ENCODE measurements at regions not wholly inside any gene's neighbourhood (a gene's known extent, or its start where the extent isn't known, plus 50 kb on each side); places are given as distances from the start of the nearest gene placed in this dataset.

DNA sequence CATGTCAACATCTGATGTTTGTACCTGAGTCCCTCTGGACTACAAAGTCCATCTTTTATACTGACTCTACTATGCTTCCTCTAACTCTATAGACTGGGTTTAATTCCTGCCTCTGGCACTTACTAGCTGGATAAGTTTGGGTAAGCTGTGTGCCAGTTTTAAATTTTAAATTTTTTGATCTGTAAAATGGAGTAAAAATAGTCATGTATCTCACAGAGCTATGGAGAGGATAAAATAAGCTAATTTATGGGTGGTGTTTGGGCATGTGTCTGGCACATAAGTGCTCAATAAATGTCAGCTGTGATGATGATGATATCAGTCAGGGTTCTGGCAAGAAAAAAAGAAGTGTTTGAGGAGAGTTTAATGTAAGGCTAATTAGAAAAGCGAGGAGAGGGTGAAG lies 139.2 kb upstream of the C1orf21 start:
- TF ChIP-seq, protein P1, sequence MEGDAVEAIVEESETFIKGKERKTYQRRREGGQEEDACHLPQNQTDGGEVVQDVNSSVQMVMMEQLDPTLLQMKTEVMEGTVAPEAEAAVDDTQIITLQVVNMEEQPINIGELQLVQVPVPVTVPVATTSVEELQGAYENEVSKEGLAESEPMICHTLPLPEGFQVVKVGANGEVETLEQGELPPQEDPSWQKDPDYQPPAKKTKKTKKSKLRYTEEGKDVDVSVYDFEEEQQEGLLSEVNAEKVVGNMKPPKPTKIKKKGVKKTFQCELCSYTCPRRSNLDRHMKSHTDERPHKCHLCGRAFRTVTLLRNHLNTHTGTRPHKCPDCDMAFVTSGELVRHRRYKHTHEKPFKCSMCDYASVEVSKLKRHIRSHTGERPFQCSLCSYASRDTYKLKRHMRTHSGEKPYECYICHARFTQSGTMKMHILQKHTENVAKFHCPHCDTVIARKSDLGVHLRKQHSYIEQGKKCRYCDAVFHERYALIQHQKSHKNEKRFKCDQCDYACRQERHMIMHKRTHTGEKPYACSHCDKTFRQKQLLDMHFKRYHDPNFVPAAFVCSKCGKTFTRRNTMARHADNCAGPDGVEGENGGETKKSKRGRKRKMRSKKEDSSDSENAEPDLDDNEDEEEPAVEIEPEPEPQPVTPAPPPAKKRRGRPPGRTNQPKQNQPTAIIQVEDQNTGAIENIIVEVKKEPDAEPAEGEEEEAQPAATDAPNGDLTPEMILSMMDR (IDR thresholded peaks at IDR 0.05): no peak
- H3K4me3 ChIP-seq: no peak overlapping the region
- H3K36me3 ChIP-seq (ENCODE audit: low read depth): no peaks in the 10 kb centered on the region
- DNase-seq (no peak), ATAC-seq (no peak)
- H3K4me1 ChIP-seq (ENCODE audit: low read depth): no peaks in the 10 kb centered on the region
- intact Hi-C loops (cut with DNase I, micrococcal nuclease): no loop called here
- no peaks in the 10 kb centered on the region for H3K9me3 ChIP-seq

DNA sequence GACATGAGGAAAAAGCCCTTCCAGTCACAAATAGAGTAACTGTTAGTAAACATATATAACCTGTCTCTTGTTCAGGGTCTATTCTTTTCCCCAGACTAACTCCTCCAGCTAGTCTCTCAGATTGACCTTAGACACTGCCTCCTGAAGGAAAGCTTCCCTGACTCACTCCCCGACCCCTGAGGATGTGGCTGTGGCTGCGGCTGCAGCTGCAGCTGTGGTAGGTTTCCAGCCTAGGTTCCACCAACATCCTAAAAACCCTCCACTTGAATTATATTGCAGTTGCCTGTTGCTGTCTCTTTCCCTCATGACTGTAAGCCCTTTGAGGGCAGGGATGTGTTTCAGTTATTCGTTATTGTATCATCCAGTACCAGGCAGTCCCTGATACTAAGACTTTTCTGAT lies 132.9 kb upstream of the C1orf21 start:
- no peaks in the 10 kb centered on the region for H3K9me3 ChIP-seq
- DNase-seq (no peak), ATAC-seq (no peak)
- TF ChIP-seq, protein P1 (IDR thresholded peaks at IDR 0.05): no peak
- H3K4me3 ChIP-seq: no peak overlapping the region
- no peaks in the 10 kb centered on the region for H3K36me3 ChIP-seq (ENCODE audit: low read depth)
- intact Hi-C loops (cut with DNase I, micrococcal nuclease): no loop called here
- no peaks in the 10 kb centered on the region for H3K4me1 ChIP-seq (ENCODE audit: low read depth)

DNA sequence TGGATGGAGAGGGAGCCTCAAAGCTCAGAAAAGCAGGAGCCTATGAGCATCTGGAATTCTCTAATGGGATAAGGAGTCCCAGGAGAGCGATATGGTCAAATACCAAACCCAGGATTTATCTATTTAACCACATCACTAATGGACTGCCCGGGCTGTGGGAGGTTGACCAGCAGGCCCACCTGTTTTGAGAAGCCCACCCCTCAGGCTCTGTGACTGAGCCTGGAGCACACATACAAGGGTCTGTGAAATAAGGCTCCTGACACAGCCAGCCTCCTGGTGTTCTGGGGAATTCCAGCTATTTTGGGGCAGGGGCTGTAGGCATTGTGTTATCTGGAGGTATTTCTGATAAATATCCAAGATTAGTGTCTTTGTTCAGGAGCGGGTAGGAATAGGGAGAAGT lies 132.0 kb upstream of the C1orf21 start:
- Histone ChIP-seq H3K4me1 (ENCODE audit: low read depth) (no peaks in the 10 kb centered on the region), H3K36me3 (ENCODE audit: low read depth) (no peaks in the 10 kb centered on the region), H3K4me3 (no peak overlapping the region), H3K9me3 (no peaks in the 10 kb centered on the region)
- DNase-seq (no peak), ATAC-seq (no peak)
- intact Hi-C loops (cut with DNase I, micrococcal nuclease): no loop called here
- TF ChIP-seq, protein P1 (IDR thresholded peaks at IDR 0.05): no peak

- ATAC-seq (no peak), DNase-seq (no peak)
- Histone ChIP-seq H3K4me1 (ENCODE audit: low read depth) (no peaks in the 10 kb centered on the region), H3K36me3 (ENCODE audit: low read depth) (no peaks in the 10 kb centered on the region), H3K4me3 (no peak overlapping the region), H3K9me3 (no peaks in the 10 kb centered on the region)
- intact Hi-C loops (cut with DNase I, micrococcal nuclease): no loop called here
- TF ChIP-seq, protein P1 (IDR thresholded peaks at IDR 0.05): no peak
Observed at GRCh38 chr1:184255560-184255959, 131.3 kb upstream of the C1orf21 start.

DNA sequence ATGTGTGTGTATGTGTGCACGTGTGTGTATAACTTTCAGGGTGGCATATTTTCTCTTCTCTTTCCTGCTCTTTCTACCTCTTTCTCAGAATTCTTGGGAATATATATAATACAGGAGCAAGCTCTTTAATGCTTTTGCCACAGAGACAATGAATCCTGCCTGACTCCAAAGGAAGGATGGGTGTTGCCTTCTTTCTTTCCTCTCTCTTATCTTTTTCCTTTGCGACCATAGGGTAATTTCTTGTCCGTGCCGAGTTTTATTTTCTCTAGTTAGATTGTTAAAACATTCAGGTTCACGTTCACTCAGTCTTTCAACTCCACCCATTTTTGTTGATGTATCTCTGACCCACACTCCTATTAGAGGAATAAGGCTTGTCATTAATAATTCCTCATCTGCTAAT lies 129.0 kb upstream of the C1orf21 start:
- no peak overlapping the region for H3K4me3 ChIP-seq
- H3K36me3 ChIP-seq (ENCODE audit: low read depth): no peaks in the 10 kb centered on the region
- ATAC-seq: no peak
- intact Hi-C loops (cut with DNase I, micrococcal nuclease): no loop called here
- no peaks in the 10 kb centered on the region for H3K9me3 ChIP-seq
- DNase-seq: no peak
- no peaks in the 10 kb centered on the region for H3K4me1 ChIP-seq (ENCODE audit: low read depth)
- TF ChIP-seq, protein P1 (IDR thresholded peaks at IDR 0.05): no peak

DNA sequence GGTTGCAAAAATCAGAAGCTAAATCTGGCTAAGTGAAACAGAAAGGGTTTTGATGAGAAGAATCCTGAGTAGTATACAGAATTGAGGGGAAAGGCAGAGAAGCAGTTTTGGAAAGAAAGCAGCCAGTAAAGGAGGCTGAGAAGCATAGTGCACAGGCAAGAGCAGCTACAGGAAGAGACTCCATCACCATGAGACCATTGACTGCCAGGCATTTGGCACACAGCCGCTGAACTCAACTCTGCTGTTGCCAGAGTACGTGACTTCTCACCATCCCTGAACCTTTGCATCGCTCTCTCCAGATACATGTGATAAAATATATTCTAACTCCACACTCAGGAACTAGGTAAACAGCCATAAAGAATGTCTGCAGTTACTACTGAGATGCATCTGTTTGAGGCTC lies 128.3 kb upstream of the C1orf21 start:
- ATAC-seq (no peak), DNase-seq (no peak)
- no peaks in the 10 kb centered on the region for H3K9me3 ChIP-seq
- intact Hi-C loops (cut with DNase I, micrococcal nuclease): no loop called here
- no peaks in the 10 kb centered on the region for H3K36me3 ChIP-seq (ENCODE audit: low read depth)
- no peaks in the 10 kb centered on the region for H3K4me1 ChIP-seq (ENCODE audit: low read depth)
- TF ChIP-seq, protein P1 (IDR thresholded peaks at IDR 0.05): no peak
- no peak overlapping the region for H3K4me3 ChIP-seq
